Effector CD4-positive, alpha-beta T cell (primary cell): ENCODE measurements at regions not wholly inside any gene's neighbourhood (a gene's known extent, or its start where the extent isn't known, plus 50 kb on each side); places are given as distances from the start of the nearest gene placed in this dataset.

Source experiments
- DNase-seq: peaks from one replicate; pipeline ENCODE4 v3.0.0-alpha.2; 2020

DNA sequence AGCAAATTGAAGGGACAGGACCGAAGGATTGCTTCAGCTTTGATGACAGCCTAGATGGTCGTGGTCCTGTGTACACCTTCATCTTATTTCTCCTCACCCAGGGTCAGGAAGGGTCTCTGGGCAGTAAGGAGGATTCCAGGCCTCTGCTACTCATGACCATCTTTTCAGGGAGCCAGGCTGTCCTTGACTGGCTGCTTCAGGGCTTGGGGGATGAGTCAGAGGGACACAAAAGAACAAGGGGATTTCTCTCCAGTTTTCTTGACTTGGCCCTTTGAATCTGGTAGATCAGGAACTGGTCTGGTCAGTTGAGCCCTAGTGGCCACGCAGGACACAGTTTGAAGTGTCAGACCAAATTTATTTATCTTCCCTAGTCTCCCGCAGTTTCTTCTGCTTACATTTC is 402.1 kb upstream of the CHD6 start:
- DNase-seq: no peak

DNA sequence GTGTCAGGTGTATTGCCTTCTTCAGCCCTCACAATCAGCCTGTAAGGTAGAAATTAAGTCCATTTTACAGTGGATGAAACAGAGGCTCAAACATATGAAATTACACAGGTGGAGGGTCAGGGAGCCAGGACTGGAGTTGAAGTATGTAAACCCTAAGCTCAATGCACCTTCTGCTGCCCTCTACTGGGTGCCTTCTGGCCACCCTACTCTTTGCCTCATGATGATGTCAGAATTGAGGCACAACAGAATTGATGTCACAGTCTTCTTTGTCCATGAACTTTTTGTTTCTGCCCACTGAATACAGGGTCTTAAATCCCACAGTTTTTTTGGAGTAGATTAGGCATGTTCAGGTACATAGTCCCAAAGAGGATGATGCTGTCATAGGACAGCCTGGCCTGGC is 400.8 kb upstream of the CHD6 start:
- DNase-seq: no peak

DNA sequence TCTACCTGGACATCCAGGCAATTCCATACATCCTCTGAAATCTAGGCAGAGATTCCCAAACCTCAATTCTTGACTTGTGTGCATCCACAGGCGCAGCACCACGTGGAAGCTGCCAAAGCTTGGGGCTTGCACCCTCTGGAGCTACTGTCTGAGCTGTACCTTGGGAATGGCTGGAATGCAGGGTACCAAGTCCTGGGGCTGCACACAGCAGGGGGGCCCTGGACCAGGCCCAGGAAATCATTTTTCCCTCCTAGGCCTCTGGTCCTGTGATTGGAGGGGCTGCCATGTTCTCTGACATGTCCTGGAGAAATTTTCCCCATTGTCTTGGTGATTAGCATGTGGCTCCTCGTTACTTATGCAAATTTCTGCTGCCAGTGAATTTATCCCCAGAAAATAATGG is 391.9 kb upstream of the CHD6 start:
- DNase-seq: no peak

DNA sequence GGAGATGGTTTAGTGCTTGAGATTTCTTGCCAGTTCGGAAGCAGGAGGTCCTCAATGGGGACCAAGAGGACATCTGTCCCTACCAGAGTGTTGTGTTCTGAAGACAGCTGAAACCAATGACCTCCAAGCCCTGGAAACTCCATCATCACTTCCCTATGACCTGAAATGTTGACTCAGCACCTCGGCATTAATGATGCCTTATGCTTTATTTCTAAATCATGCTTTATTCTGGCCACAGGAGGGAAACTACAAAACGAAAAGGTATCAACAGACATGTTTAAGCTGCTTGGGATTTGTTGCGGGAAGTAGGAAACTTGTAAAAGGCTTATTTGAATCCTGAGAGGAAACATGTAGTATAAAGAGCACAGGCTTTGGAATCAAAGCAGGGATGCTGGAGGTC is 389.1 kb upstream of the CHD6 start:
- no peak for DNase-seq

- no peak for DNase-seq
Observed at GRCh38 chr20:42005211-42005610, 387.0 kb upstream of the CHD6 start.

- DNase-seq: no peak
Observed at GRCh38 chr20:42003380-42003779, 385.2 kb upstream of the CHD6 start.

- no peak for DNase-seq
Observed at GRCh38 chr20:41998539-41999341, 380.6 kb upstream of the CHD6 start.

DNA sequence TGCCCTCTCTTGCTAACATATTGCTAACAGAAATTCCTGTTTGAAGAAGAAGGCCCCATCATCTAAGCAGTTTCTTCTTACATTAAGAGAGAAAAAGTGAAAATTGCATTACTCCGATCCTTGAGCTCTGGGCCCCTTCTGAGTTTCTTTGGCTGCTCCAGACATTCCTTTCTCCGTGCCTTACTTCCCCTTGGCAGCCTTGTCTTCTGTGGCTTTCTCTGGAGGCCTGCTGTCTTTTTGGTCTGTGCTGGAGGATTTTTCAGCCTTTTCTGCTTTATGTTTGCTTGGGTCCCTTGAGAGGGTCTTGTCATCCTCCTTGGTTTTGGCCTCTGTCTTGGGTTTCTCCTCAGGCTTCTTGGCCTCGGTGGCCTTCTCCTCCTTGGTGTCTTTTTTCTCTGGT is 378.8 kb upstream of the CHD6 start:
- no peak for DNase-seq

DNA sequence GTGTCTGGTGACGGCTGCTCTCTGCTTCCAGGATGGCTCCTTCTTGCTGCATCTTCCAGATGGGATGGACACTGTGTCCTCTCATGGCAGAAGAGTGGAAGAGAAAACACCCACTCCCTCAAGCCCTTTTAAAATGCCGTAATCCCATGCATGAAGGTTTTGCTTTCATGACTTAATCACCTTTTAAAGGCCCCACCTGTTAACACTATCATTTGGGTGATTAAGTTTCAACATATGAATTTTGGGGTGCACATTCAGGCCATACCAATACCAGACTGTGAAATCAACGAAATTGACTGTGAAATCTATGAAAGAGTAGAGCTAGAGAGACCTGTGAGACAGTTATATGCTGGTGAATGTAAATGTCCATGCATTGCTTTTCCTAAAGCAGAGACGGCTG is 374.3 kb upstream of the CHD6 start:
- no peak for DNase-seq

DNA sequence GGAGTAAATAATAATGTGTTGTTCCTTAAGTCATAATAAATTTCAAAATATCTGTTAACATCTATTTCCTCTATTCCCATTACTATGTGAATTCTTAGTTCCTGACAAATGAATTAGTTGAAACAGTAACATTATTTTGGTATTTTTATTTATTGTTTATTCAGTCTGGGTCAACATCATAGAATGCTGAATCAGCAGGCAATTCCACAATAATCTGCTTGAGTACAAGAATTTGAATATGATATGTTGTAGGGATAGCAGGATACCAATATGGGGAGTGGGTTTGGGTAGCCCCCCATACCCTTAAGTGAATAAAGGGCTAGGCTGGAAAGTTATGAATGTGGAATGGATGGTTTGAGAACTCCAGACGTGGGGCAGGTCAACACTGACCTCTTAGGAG is 373.2 kb upstream of the CHD6 start:
- DNase-seq: no peak

- DNase-seq: no peak
Observed at GRCh38 chr20:41989935-41990635, 371.9 kb upstream of the CHD6 start.

DNA sequence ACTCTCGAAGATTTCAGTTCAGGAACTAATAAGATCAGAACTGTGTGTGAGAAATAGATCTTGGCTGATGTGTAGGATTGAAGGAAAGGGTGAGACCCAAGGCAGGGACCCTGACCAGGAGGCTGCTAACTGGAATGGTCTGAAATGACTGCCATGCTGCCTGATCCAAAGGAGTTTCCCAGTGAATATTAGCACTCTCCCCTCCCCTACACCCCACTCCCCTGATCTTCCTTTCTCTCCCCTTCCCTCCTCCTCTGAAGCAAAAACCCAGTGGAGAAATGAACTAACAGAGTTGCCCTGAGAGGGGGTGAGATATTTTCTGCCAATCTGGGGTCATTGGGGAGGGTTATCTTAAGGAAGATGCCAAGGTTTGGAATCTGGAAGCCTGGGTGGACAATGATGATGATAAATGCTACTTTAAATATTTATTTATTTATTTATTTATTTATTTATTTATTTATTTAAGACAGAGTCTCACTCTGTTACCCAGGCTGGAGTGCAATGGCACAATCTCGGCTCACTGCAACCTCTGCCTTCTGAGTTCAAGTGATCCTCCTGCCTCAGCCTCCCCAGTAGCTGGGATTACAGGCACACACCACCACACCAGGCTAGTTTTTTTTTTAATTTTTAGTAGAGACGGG is 371.0 kb upstream of the CHD6 start:
- DNase-seq: no peak

DNA sequence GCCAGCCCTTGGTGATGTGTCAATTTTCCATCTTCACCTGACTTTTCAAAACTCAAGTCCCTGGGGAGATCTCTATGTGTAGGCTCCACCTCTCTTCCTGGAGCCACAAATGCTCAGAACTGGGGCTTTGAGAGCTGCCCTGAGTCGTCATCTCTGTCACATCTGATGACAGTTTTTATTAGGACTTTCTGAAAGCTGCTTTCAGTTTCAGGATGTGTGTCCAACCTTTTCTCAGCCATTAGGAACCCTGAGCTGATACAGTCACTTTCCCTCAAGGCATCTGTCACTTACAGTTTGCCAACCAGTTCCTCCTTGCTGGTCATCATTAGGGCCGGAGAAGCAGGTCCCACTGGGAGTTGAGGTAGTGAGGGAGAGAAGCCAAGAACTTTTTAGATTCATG is 365.9 kb upstream of the CHD6 start:
- no peak for DNase-seq

DNA sequence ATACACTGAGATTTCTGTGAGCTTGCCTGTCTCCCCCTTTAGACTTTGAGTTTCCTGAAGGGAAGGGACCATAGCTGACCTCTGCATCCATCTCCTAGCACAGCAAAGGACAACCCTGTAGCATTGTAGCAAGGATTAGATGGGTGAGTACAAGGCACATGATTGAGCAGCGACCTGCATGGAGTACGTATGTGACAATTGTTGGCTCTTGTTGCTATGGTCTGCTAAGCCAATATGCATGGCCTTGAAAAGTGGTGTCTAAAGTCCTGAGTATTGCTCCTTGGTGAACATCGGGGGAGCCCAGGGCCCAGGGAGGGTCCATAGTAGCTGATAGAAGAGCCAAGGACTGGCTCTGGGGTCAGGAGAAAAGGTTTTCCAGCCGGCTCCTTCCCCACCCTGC is 365.0 kb upstream of the CHD6 start:
- DNase-seq: no peak

- no peak for DNase-seq
Observed at GRCh38 chr20:41981746-41982145, 363.6 kb upstream of the CHD6 start.

DNA sequence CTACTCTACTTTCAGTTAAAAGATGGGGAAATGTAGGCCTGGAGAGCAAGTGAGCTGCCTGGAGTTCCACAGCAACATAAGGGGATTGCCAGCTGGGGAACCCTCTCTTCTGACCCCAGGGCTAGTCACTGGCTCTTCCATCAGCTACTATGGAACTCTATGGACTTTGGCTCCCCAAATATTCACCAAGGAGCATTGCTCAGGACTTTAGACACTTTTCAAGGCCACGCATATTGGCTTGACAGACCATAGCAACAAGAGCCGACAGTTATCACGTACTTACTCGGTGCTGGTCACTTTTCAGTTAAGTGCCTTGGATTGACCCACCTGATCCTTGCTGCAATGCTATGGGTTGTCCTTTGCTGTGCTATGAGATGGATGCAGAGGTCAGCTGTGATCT is 360.7 kb upstream of the CHD6 start:
- DNase-seq: no peak

DNA sequence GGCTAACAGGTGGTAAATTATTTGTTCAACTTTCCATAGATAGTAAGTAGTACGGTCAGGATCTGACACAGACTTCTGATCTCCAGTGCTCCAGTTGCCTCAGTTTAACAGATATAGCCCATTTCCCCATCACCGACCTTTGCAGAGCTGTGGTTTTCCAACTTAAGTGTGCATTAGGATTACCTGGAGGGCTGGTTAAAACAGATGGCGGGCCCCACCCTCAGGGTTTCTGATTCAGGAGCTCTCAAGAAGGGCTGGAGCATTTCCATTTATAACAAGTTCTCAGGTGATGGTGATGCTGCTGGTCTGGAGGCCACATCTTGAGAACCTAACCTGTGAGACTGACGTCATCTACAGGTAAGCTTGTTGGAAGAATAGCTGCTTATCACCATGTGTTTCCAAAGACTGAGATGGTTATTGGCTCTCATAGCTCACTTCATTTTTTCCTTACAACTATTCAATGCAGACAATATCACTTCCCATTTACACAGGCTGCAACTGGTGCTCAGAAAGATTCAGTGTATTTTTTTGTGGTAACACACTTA is 360.1 kb upstream of the CHD6 start:
- no peak for DNase-seq

DNA sequence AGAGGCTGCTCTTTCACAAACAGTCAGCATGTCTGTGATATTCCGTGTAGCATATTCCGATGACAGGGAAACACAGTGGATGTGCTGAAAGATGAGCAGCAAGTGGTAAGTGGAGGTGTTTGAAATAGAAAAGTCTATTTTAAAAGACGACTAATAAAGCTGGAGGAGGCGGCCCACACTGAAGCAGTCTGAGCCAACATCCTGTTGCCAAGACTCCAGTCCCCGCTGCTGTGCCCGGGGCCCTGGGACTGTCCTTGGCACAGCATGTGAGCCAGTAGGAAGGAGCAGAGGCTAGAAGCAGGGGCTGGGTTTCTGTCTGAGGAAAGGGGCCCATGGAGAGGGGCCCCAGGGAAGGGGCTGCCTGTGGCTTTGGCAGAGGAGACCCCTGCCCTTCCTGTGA is 351.5 kb upstream of the CHD6 start:
- DNase-seq: no peak

GRCh38 chr20:41960166-41960565 is 342.0 kb upstream of the CHD6 start:
- DNase-seq: no peak

DNA sequence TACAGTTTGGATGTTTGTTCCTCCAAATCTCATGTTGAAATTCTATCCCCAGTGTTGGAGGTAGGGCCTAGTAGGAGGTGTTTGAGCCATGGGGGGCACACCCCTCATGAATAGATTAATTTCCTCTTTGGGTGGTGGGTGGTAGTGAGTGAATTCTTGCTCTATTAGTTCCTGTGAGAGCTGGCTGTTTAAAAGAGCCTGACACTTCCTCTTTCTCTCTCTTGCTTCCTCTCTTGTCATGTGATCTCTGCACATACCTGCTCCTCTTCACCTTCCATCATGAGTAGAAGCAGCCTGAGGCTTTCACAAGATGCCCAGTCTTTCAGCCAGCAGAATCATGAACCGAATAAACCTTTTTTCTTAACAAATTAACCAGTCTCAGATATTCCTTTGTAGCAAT is 340.2 kb upstream of the CHD6 start:
- DNase-seq: no peak

DNA sequence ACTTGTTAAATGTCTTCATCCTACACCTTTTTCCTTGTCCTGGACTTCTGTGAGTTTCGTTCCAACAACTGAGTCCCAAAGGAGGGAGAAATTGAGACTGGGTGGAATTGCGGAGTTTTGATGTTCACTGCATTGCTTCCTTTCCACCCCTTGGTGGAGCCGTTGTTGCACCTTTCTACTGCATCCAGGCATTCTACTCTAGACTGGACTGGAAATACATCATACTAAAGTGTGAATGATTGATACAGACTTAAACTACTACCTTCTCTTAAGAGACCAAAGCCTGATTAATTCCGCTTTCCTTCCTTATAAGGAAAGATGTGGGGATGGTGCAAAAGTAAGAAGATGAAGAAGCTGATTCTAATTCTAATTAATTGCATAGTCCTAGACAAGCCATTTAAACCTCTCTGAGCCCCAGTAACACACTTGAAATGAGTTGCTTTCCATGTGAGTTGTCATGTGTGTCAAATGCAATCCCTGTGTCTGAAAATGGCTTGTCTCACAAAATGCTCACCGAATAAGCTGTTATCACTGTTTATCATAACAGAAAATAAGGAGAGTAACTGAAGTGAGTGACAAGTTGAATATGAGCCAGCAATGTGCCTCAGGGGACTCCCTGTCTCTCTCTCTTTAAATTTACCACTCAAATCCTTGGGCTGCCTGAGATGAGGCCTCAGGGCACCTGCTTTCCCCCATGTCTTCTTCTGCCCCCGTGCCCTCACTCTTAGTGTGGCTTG is 338.3 kb upstream of the CHD6 start:
- no peak for DNase-seq

DNA sequence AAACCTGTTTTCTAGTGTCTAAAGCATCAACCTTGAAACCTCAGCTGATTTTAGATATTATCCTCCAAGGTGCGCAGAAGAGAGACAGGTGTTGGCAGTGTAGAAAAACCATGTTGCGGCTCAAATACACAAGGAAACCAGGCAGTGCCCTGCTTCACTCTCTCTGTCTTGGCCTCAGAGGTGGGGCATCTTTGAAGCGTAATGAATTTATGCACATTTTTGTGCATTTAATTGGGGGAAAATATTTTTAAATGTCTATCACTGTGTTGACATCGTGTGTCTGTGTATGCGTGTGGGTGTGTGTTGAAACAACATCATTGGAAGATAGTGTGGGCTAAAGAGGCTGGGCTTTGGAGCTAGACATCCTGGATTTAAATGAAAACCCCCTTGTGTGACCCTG is 334.0 kb upstream of the CHD6 start:
- DNase-seq: no peak

- DNase-seq: no peak
Observed at GRCh38 chr20:41951615-41952014, 333.4 kb upstream of the CHD6 start.
